ENCODE measurements at regions not wholly inside any gene's neighbourhood (a gene's known extent, or its start where the extent isn't known, plus 50 kb on each side); places are given as distances from the start of the nearest gene placed in this dataset.

- TF ChIP-seq POLR2A (IDR thresholded peaks at IDR 0.05; ENCODE audit: low read length) (no peak), GATA1 (IDR thresholded peaks at IDR 0.05; ENCODE audit: low read depth, low read length) (no peak)
- no peak for DNase-seq
Measured at GRCh38 chr9:106356924-106357323, 506.0 kb upstream of the ZNF462 start.

- TF ChIP-seq GATA1 (IDR thresholded peaks at IDR 0.05; ENCODE audit: low read depth, low read length) (no peak), POLR2A (IDR thresholded peaks at IDR 0.05; ENCODE audit: low read length) (no peak)
- no peak for DNase-seq
Measured at GRCh38 chr9:106358331-106358730, 504.6 kb upstream of the ZNF462 start.

DNA sequence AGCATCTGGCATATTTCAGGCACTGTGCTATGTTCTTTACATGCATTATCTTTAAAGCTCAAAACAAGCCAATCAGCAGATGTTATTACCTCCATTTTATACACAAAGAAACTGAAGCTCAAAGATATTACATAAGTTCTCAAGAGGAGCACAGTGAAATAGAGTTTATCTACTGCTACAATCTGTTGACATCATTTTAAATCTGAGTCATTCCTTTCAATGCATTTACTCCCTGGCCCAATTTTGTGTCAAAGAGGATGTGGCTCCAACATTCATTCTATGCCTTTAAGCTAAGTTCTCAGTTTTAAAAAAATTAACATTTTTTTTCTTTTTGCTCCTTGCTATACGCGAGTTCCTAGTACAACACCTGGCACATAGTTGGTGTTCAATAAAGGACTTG, 486.3 kb upstream of the ZNF462 start:
- no peak for DNase-seq
- TF ChIP-seq POLR2A (IDR thresholded peaks at IDR 0.05; ENCODE audit: low read length), result no peak
- no peak for TF ChIP-seq GATA1 (IDR thresholded peaks at IDR 0.05; ENCODE audit: low read depth, low read length)

GRCh38 chr9:106383072-106383471, 479.9 kb upstream of the ZNF462 start:
- DNase-seq, result no peak
- TF ChIP-seq GATA1 (IDR thresholded peaks at IDR 0.05; ENCODE audit: low read depth, low read length), result no peak
- TF ChIP-seq POLR2A (IDR thresholded peaks at IDR 0.05; ENCODE audit: low read length), result no peak

DNA sequence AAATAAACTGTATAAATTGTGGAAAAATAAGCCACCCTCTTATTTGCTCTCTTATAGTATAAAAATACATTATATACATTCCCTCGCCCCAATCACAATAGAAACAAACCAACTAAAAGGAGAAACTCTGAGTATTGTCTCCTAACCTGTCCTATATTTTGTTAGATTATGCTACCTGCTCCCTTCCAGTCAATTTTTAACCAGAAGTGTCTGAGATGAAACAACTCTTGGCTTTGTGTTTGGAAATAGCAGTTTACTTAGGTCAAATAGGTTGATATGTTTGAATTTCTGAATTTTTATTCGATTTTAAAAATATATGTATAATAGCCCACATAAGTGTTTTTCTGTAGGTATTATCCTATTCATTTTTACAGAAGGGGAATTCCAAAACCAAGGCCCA, 475.0 kb upstream of the ZNF462 start:
- DNase-seq, result no peak

GRCh38 chr9:106393226-106393625, 469.7 kb upstream of the ZNF462 start:
- no peak for TF ChIP-seq GATA1 (IDR thresholded peaks at IDR 0.05; ENCODE audit: low read depth, low read length)
- no peak for DNase-seq

More for the DNA sequence above, 475.0 kb upstream of the ZNF462 start:
- no peak for TF ChIP-seq GATA1 (IDR thresholded peaks at IDR 0.05; ENCODE audit: low read depth, low read length)
- no peak for TF ChIP-seq POLR2A (IDR thresholded peaks at IDR 0.05; ENCODE audit: low read length)

GRCh38 chr9:106400170-106400569, 462.8 kb upstream of the ZNF462 start:
- TF ChIP-seq GATA1 (IDR thresholded peaks at IDR 0.05; ENCODE audit: low read depth, low read length), result no peak
- TF ChIP-seq POLR2A (IDR thresholded peaks at IDR 0.05; ENCODE audit: low read length), result no peak
- no peak for DNase-seq

DNA sequence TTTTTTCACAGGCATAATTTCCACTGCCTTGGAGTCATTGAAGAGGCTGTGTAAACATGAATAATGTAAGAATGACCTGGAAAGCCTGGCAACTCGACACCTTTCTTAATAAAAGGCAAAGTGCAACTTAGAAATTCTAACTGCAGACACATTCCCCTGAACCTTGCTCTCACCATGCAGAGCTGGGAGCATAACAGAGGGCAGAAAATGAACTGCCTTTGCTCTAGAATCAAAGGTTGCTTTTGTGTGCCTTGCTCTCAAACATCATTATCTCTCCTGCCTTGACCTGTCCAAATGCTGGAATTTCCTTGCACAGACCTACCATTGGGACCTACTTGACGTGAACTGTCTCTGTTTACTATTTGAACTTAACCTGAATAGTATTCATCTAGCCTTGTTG, 462.0 kb upstream of the ZNF462 start:
- DNase-seq, result no peak
- TF ChIP-seq GATA1 (IDR thresholded peaks at IDR 0.05; ENCODE audit: low read depth, low read length), result no peak
- TF ChIP-seq POLR2A (IDR thresholded peaks at IDR 0.05; ENCODE audit: low read length), result no peak

GRCh38 chr9:106403081-106403480, 459.9 kb upstream of the ZNF462 start:
- DNase-seq, result no peak

GRCh38 chr9:106404137-106404536, 458.8 kb upstream of the ZNF462 start:
- no peak for DNase-seq
- TF ChIP-seq POLR2A (IDR thresholded peaks at IDR 0.05; ENCODE audit: low read length) (no peak), GATA1 (IDR thresholded peaks at IDR 0.05; ENCODE audit: low read depth, low read length) (no peak)

More at GRCh38 chr9:106403081-106403480, 459.9 kb upstream of the ZNF462 start:
- TF ChIP-seq GATA1 (IDR thresholded peaks at IDR 0.05; ENCODE audit: low read depth, low read length) (no peak), POLR2A (IDR thresholded peaks at IDR 0.05; ENCODE audit: low read length) (no peak)

DNA sequence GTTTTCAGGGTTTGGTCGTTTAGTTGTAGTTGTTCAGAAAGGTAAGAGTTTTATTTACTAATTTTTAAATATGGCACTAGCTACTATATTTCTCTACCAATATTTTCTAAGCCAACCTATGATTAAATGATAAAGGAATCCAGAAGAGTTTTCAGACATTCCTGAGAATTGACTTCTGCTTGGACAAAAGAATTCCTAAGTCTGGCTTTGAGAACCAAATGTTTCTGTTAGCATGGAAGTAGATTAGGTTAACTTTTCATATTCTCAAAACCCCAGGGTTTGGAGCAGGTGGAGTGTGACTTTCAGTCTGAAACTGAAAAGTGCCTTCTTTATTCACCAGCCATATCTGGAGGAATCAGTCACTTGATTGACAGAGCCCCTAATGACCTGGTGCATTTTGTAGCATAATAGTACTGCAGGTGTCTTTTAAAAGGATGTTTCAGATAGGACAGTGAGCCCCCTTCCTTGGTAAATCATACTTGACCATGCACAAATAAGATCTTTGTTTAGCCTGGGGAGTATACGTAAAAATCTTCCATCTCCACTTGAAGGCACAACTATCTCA, 457.0 kb upstream of the ZNF462 start:
- DNase-seq, result no peak
- TF ChIP-seq GATA1 (IDR thresholded peaks at IDR 0.05; ENCODE audit: low read depth, low read length), result no peak
- TF ChIP-seq POLR2A (IDR thresholded peaks at IDR 0.05; ENCODE audit: low read length), result no peak

DNA sequence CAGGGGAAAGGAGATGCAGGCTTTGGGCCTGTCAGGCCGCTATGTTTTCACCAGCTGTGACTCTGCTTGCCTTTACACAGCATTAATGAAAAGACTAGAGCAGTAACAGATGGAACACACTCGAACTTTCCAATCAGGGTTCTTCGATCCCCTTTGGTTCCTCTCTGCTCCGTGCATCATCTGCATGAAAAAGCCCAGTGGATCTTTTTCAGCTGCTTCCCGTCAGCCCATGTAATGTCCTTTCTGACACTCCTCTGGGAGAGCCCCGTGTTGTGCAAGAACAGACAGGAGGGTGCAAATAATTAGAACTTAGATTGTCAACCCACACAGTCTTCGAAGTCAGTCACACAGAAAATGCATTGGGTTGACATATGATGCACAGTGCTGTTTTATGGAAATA, 448.9 kb upstream of the ZNF462 start:
- TF ChIP-seq POLR2A (IDR thresholded peaks at IDR 0.05; ENCODE audit: low read length) (no peak), GATA1 (IDR thresholded peaks at IDR 0.05; ENCODE audit: low read depth, low read length) (no peak)
- no peak for DNase-seq

DNA sequence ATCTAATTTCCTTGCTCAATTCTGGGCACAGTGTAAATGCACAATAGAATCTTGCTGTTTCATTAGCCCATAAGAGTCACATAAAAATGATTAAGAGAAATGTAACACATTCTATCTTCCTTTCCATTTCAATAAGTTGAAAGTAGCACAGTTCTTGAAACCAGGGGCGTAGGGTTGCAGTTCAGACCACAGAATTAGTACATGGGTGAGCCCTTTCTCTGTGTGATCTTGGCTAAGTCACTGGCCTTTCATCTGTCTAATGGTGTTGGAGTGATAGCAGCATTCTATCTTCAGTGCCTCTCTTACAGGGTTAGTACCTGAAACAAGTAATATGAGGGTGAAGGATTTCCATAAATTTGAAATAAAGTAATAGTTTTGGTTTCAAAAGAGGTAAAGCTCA, 445.3 kb upstream of the ZNF462 start:
- TF ChIP-seq POLR2A (IDR thresholded peaks at IDR 0.05; ENCODE audit: low read length), result no peak
- no peak for TF ChIP-seq GATA1 (IDR thresholded peaks at IDR 0.05; ENCODE audit: low read depth, low read length)

GRCh38 chr9:106419829-106420228, 443.1 kb upstream of the ZNF462 start:
- no peak for TF ChIP-seq POLR2A (IDR thresholded peaks at IDR 0.05; ENCODE audit: low read length)
- no peak for DNase-seq

More for the DNA sequence above, 445.3 kb upstream of the ZNF462 start:
- no peak for DNase-seq

DNA sequence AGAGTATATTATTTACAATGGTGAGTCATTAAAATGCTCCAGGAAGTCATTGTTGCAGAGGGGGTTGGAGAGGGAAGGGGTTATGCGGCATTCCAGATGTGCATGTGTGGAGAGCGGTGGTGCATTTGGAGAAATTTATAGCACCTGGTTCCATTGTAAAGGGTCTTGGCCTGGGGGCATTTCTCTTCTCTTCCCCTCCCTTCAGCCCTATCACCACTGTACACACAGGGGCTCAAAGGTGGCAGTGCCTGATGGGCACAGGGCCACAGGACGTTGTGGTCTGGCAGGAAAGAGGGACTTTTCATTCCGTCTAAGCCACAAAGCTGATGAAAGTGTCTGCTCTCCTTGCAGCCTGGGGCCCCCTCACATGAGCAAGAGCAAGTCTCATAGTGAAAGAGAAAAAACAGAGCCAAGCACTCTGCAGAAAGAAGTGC, 442.4 kb upstream of the ZNF462 start:
- no peak for TF ChIP-seq POLR2A (IDR thresholded peaks at IDR 0.05; ENCODE audit: low read length)
- TF ChIP-seq GATA1 (IDR thresholded peaks at IDR 0.05; ENCODE audit: low read depth, low read length), result no peak
- DNase-seq, result no peak

DNA sequence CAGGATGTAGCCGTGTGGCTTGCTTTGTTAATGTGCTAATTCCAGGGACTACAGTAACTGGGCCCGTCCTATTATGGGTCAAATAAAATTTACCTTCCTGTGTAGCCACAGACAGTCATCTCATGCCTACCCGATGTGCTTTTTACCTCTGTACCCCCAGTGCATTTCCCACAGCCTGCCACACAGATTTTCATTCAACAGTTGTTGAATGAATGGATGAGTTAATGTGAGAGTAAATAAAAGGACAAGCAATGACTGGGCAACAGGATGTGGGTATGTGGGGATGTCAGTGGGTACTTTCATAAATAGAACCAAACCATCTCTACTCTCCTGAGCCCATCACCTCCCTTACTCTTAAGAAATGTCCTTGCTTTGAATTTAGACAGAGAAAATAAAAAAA, 441.2 kb upstream of the ZNF462 start:
- DNase-seq, result no peak
- TF ChIP-seq GATA1 (IDR thresholded peaks at IDR 0.05; ENCODE audit: low read depth, low read length) (no peak), POLR2A (IDR thresholded peaks at IDR 0.05; ENCODE audit: low read length) (no peak)
